Urinary bladder (tissue), 4 donors: ENCODE measurements at regions not wholly inside any gene's neighbourhood (a gene's known extent, or its start where the extent isn't known, plus 50 kb on each side); places are given as distances from the start of the nearest gene placed in this dataset. TPM values are rescaled to one million over a fixed set of nuclear protein-coding genes. Genes with fewer than 3 reads are reported as not detected.

Experiments
- DNase-seq: peaks from one replicate; pipeline ENCODE4 v3.0.0-alpha.2; 2015; ENCODE audit errors: extremely low spot score
- H3K27ac ChIP-seq: one replicate; pipeline ENCODE4 v1.5.1; 2013; ENCODE audit warnings: low read depth, mild to moderate bottlenecking, moderate library complexity
- H3K36me3 ChIP-seq: one replicate; pipeline ENCODE4 v1.6.1; 2013; ENCODE audit warnings: mild to moderate bottlenecking, moderate library complexity; ENCODE audit not compliant: insufficient read depth
- H3K4me1 ChIP-seq: one replicate; pipeline ENCODE4 v1.6.1; 2013; ENCODE audit warnings: mild to moderate bottlenecking, moderate library complexity; ENCODE audit not compliant: insufficient read depth
- H3K4me3 ChIP-seq: one replicate; pipeline ENCODE4 v1.5.1; 2013; ENCODE audit warnings: low read depth, low read length
- WGBS: extraction: QIAGEN DNeasy Blood & Tissue Kit; methylation state at CpG from one replicate; pipeline ENCODE4 v1.1.7; 2013; 5-methylcytosine and 5-hydroxymethylcytosine counted together
- small RNA-seq: library from RNA; depleted of rRNA; stranded (forward); fragments of <200 nt; gene quantifications from one replicate; pipeline ENCODE3, GENCODE V24; 2014
- donor health status: healthy with polysubstance abuse.
- donor health status: healthy.

- Histone ChIP-seq H3K36me3 (no peaks in the 10 kb centered on the region), H3K4me1 (no peaks in the 10 kb centered on the region), H3K4me3 (no peak overlapping the region), H3K27ac (no peak overlapping the region)
- DNase-seq: no peak
Measured at GRCh38 chr11:127061947-127062346, 61.4 kb upstream of the KIRREL3 start.

DNA sequence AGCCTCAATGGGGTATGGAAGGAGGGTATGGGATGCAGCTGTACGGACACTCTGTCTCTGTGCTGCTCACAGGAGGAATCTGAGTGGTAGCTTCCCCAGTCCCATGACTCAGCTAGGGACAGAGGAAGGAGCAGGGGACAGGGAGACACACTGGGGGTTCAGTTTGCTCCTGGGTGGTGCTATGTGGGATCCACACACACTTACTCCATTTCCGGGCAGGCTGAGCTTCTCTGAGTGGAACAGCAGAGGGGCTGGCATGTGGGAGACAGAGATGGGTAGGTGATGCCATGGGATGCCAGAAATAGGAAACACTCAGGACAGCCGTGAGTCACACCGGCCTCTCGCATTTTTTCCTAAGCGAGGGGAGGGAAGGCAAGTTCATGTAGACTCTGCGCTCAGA, 59.2 kb upstream of the KIRREL3 start:
- H3K4me3 ChIP-seq: no peak overlapping the region
- no peaks in the 10 kb centered on the region for H3K4me1 ChIP-seq
- no peaks in the 10 kb centered on the region for H3K36me3 ChIP-seq
- DNase-seq: no peak
- H3K27ac ChIP-seq: no peak overlapping the region
- 82% methylated on average over 7 of the region's 7 CpGs for WGBS

- Histone ChIP-seq H3K4me1 (no peaks in the 10 kb centered on the region), H3K4me3 (no peak overlapping the region), H3K36me3 (no peaks in the 10 kb centered on the region), H3K27ac (no peak overlapping the region)
- no peak for DNase-seq
- 85% methylated on average over 11 of the region's 11 CpGs for WGBS
Measured at GRCh38 chr11:127059286-127059685, 58.7 kb upstream of the KIRREL3 start.

GRCh38 chr11:127058524-127058923, 58.0 kb upstream of the KIRREL3 start:
- H3K4me1 ChIP-seq: no peaks in the 10 kb centered on the region
- WGBS: 94% methylated on average over 2 of the region's 2 CpGs
- no peaks in the 10 kb centered on the region for H3K36me3 ChIP-seq
- H3K27ac ChIP-seq: no peak overlapping the region
- no peak for DNase-seq
- H3K4me3 ChIP-seq: no peak overlapping the region

DNA sequence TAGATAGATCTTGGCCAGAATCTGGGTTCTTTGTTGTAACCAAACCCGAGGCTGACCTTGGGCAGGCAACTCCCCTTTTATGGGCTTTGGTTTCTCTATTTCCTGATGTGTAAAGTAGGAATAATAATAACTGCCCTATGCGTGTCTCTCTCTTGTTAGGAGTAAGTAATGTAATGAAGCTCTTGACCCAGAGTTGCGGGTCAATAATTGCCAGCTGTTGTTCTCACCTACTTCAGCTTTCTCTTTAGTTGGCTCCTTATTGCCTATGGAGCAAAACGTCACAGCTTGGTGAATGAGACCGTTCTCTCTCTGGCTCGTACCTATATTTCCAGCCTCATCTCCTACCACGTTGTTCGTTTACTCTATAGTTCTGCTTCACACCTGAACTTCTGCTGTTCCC, 56.6 kb upstream of the KIRREL3 start:
- H3K4me1 ChIP-seq: no peaks in the 10 kb centered on the region
- no peak for DNase-seq
- 89% methylated on average over 8 of the region's 8 CpGs for WGBS
- H3K4me3 ChIP-seq: no peak overlapping the region
- H3K27ac ChIP-seq: no peak overlapping the region
- H3K36me3 ChIP-seq: no peaks in the 10 kb centered on the region

GRCh38 chr11:127056338-127056971, 55.9 kb upstream of the KIRREL3 start:
- H3K4me1 ChIP-seq: no peaks in the 10 kb centered on the region
- no peaks in the 10 kb centered on the region for H3K36me3 ChIP-seq
- 82% methylated on average over 6 of the region's 6 CpGs for WGBS
- DNase-seq: no peak
- no peak overlapping the region for H3K27ac ChIP-seq
- no peak overlapping the region for H3K4me3 ChIP-seq

GRCh38 chr11:127055236-127055635, 54.7 kb upstream of the KIRREL3 start:
- H3K4me3 ChIP-seq: no peak overlapping the region
- H3K4me1 ChIP-seq: no peaks in the 10 kb centered on the region
- WGBS: 37% methylated on average over 6 of the region's 6 CpGs
- H3K36me3 ChIP-seq: no peaks in the 10 kb centered on the region
- H3K27ac ChIP-seq: no peak overlapping the region
- DNase-seq: no peak

DNA sequence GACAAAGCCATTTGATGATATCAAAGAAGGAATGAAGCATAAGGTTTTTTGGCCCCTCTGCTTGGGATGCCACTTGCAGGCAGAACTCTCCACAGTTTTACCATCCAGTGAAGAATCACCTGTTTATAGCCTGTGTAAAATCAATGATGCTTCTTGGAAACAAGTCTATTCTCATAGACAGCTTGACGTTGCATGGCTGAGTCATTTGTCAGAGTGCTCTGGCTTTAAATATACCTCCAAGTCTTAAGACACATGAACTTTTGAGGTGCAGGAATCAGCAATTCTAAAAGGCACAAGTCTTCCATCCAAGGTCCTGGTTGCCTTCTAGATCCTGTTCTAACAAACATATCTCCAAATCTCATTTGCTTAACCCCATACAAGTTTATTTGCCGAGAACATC, 53.6 kb upstream of the KIRREL3 start:
- WGBS: 85% methylated on average over 2 of the region's 2 CpGs
- Histone ChIP-seq H3K4me3 (no peak overlapping the region), H3K36me3 (no peaks in the 10 kb centered on the region), H3K27ac (no peak overlapping the region), H3K4me1 (no peaks in the 10 kb centered on the region)
- DNase-seq: no peak

DNA sequence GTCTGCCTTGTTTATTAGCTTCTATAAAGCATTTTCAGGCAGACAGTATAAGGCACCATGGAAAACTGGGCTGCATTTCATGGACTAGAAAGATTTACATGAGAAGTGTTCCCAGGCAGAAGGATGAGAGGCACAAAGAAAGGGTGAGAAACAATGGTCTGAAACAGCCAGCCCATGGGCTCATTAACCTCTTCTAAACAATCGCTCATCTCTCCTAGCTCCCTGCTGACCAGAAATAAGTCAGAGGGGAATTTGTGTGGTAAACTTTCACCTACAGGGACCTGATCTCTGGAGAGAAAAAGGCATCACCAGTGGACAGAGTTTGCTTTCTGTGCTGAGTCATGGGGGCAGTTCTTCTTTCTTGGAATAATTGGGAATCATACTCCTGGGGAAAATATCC, 51.8 kb upstream of the KIRREL3 start:
- WGBS: 69% methylated on average over 1 of the region's 1 CpG
- Histone ChIP-seq H3K4me1 (no peaks in the 10 kb centered on the region), H3K27ac (no peak overlapping the region), H3K4me3 (no peak overlapping the region), H3K36me3 (no peaks in the 10 kb centered on the region)
- DNase-seq: no peak

Small RNAs in the stretch of these regions (small RNA-seq; reads per million reads assigned to genes)
- not detected for gene RN7SKP279
